ENCODE measurements at regions not wholly inside any gene's neighbourhood (a gene's known extent, or its start where the extent isn't known, plus 50 kb on each side); places are given as distances from the start of the nearest gene placed in this dataset.

DNA sequence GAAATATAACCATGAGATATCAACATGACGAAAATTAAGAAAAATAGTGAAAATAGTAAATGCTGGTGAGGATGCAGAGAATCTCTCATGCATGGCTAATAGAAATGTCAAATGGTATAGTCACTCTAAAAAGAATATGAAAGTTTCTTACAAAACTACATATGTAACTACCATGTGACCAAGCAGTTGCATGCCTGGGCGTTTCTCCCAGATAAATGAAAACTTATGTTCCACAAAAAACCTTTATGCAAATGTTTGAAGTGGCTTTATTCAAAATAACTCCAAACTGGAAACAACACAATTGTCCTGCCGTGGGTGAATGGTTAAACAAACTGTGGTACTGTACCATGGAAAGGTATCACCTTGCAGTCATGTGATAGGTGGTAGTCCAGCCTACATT is 112.4 kb downstream of the HDGFL1 start:
- Mint-ChIP-seq H3K4me1 (0 out of 2 replicates have a peak, but pooled peaks cover 4% of the 10 kb centered on the region), H3K9me3 (0 out of 2 replicates have a peak, but pooled peaks cover 11% of the 10 kb centered on the region), H3K4me3 (no peak overlapping the region), H3K27ac (no peak overlapping the region), H3K27me3 (ENCODE audit: low read depth) (no peaks in the 10 kb centered on the region), H3K36me3 (no peaks in the 10 kb centered on the region)
- ATAC-seq (no peak), DNase-seq (ENCODE audit: low spot score) (no peak)
- TF ChIP-seq TP53 (CRISPR knock-in tag; IDR thresholded peaks at IDR 0.05), result no peak
- no peak for TF ChIP-seq CREB1 (CRISPR knock-in tag; IDR thresholded peaks at IDR 0.05)
- no peak for TF ChIP-seq SMAD4 (CRISPR knock-in tag; IDR thresholded peaks at IDR 0.05)
- no peak for TF ChIP-seq NFE2L1 (CRISPR knock-in tag; IDR thresholded peaks at IDR 0.05)
- TF ChIP-seq, protein P1, sequence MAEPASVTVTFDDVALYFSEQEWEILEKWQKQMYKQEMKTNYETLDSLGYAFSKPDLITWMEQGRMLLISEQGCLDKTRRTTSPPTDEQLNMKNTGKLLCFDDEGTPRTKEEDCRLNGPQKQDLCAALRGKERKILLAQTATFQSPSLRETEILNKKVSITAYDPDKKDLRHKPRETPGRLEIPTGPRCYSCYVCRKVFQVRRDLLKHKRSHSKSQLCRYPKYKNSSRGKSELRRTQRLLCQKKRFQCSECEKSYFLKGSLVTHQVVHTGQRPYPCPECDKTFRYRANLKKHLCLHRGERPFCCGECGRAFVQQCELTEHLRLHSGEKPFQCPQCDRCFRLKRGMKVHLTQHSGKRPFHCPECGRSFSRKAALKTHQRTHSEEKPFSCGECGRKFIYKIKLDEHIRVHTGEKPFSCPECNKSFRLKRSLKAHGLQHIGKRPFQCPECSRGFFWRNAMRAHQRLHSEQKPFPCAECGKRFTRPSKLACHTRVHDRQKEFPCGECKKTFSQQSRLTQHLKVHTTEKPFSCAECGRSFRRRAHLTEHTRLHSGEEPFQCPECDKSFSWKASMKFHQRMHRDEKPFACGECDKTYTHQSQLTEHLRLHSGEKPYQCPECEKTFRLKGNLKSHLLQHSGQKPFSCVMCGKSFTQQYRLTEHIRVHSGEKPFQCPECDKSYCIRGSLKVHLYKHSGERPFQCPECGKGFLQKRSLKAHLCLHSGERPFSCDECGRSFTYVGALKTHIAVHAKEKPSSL (CRISPR knock-in tag; conservative IDR thresholded peaks at IDR 0.05), result no peak
- no peak for TF ChIP-seq ZNF396 (CRISPR knock-in tag; IDR thresholded peaks at IDR 0.05; ENCODE audit: borderline replicate concordance)
- TF ChIP-seq, protein P2, sequence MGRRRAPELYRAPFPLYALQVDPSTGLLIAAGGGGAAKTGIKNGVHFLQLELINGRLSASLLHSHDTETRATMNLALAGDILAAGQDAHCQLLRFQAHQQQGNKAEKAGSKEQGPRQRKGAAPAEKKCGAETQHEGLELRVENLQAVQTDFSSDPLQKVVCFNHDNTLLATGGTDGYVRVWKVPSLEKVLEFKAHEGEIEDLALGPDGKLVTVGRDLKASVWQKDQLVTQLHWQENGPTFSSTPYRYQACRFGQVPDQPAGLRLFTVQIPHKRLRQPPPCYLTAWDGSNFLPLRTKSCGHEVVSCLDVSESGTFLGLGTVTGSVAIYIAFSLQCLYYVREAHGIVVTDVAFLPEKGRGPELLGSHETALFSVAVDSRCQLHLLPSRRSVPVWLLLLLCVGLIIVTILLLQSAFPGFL (CRISPR knock-in tag; IDR thresholded peaks at IDR 0.05; ENCODE audit: borderline replicate concordance), result no peak
- no peak for TF ChIP-seq KAT7 (CRISPR knock-in tag; IDR thresholded peaks at IDR 0.05; ENCODE audit: borderline replicate concordance)
- TF ChIP-seq TEAD1 (CRISPR knock-in tag; IDR thresholded peaks at IDR 0.05), result no peak
- ChIA-PET CTCF (no interaction called here), POLR2A (interaction anchor here (0.6 kb wide), 1 partner anchor 1954 kb away, joined by 3 read pairs; no protein-coding TSS in a partner anchor)

DNA sequence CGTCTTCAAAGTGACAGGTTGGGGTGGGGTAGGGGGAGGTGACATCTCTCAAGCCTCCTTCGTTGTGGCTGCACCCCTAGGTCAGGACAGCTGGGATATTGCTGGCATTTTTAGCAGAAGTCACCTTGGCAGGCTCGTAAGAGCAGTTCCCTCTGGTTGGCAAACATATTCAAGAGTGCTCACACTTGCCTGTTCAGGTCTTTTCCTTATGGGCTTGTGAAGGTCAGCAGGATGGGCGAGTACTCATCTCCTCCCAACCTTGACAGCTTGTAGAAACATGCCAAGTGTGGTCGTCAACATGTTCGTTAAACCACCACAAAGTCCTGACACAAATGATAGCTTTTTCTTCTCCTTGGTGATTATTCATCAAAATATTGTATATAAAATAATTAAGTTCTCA is 113.6 kb downstream of the HDGFL1 start:
- CTCF ChIA-PET, result no interaction called here
- no peak overlapping the region for H3K27ac Mint-ChIP-seq
- POLR2A ChIA-PET, result no interaction called here
- no peak for DNase-seq (ENCODE audit: low spot score)
- H3K36me3 Mint-ChIP-seq, result no peaks in the 10 kb centered on the region
- 0 out of 2 replicates have a peak, but pooled peaks cover 11% of the 10 kb centered on the region for H3K9me3 Mint-ChIP-seq
- no peak for ATAC-seq
- no peaks in the 10 kb centered on the region for H3K27me3 Mint-ChIP-seq (ENCODE audit: low read depth)
- H3K4me1 Mint-ChIP-seq, result 0 out of 2 replicates have a peak, but pooled peaks cover 4% of the 10 kb centered on the region
- no peak overlapping the region for H3K4me3 Mint-ChIP-seq
- no peak for TF ChIP-seq SMAD4 (CRISPR knock-in tag; IDR thresholded peaks at IDR 0.05)
- TF ChIP-seq, protein P3, sequence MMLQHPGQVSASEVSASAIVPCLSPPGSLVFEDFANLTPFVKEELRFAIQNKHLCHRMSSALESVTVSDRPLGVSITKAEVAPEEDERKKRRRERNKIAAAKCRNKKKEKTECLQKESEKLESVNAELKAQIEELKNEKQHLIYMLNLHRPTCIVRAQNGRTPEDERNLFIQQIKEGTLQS (CRISPR knock-in tag; conservative IDR thresholded peaks at IDR 0.05), result no peak
- no peak for TF ChIP-seq GRHL2 (CRISPR knock-in tag; IDR thresholded peaks at IDR 0.05; ENCODE audit: insufficient replicate concordance, severe bottlenecking)
- TF ChIP-seq NR3C1 (CRISPR knock-in tag; conservative IDR thresholded peaks at IDR 0.05; ENCODE audit: low read depth), result no peak
- no peak for TF ChIP-seq HMGA2 (CRISPR knock-in tag; IDR thresholded peaks at IDR 0.05)
- no peak for TF ChIP-seq EMX1 (CRISPR knock-in tag; IDR thresholded peaks at IDR 0.05)
- no peak for TF ChIP-seq ZNF317 (CRISPR knock-in tag; IDR thresholded peaks at IDR 0.05; ENCODE audit: borderline replicate concordance, low read depth)
- TF ChIP-seq ZNF671 (CRISPR knock-in tag; IDR thresholded peaks at IDR 0.05), result no peak
- no peak for TF ChIP-seq TEAD1 (CRISPR knock-in tag; IDR thresholded peaks at IDR 0.05)
- TF ChIP-seq, protein P4, sequence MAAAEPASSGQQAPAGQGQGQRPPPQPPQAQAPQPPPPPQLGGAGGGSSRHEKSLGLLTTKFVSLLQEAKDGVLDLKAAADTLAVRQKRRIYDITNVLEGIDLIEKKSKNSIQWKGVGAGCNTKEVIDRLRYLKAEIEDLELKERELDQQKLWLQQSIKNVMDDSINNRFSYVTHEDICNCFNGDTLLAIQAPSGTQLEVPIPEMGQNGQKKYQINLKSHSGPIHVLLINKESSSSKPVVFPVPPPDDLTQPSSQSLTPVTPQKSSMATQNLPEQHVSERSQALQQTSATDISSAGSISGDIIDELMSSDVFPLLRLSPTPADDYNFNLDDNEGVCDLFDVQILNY (CRISPR knock-in tag; IDR thresholded peaks at IDR 0.05), result no peak
- no peak for TF ChIP-seq SP1 (CRISPR knock-in tag; conservative IDR thresholded peaks at IDR 0.05)

DNA sequence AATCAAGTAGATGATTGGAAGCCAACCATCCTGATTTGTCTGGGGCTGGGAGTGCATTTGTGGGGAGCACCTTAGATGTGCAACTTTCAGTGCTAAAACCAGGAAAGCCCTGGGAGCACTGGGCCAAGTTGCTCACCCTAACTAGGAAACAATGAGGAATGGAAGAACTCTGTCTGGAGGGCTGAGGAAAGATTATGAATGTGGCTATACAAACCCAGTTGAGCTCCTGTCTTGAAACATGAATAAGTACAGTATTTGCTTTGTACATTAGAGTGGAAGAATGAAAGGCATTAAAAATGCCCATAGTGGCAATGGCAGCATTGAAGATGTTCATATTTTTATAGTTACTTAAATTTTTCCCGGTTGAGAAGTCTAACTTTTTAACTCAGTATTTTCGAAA is 121.1 kb downstream of the HDGFL1 start:
- DNase-seq (ENCODE audit: low spot score) (no peak), ATAC-seq (no peak)
- Mint-ChIP-seq H3K4me3 (no peak overlapping the region), H3K27ac (no peak overlapping the region), H3K36me3 (peaks cover 4% of the 10 kb centered on the region; the same call in 1 of the 2 replicates), H3K4me1 (no peaks in the 10 kb centered on the region), H3K27me3 (ENCODE audit: low read depth) (no peaks in the 10 kb centered on the region), H3K9me3 (peaks cover 6% of the 10 kb centered on the region)
- CTCF ChIA-PET, result no interaction called here
- POLR2A ChIA-PET, result no interaction called here
- TF ChIP-seq, protein P5, sequence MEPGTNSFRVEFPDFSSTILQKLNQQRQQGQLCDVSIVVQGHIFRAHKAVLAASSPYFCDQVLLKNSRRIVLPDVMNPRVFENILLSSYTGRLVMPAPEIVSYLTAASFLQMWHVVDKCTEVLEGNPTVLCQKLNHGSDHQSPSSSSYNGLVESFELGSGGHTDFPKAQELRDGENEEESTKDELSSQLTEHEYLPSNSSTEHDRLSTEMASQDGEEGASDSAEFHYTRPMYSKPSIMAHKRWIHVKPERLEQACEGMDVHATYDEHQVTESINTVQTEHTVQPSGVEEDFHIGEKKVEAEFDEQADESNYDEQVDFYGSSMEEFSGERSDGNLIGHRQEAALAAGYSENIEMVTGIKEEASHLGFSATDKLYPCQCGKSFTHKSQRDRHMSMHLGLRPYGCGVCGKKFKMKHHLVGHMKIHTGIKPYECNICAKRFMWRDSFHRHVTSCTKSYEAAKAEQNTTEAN (CRISPR knock-in tag; IDR thresholded peaks at IDR 0.05), result no peak
- TF ChIP-seq, protein P6, sequence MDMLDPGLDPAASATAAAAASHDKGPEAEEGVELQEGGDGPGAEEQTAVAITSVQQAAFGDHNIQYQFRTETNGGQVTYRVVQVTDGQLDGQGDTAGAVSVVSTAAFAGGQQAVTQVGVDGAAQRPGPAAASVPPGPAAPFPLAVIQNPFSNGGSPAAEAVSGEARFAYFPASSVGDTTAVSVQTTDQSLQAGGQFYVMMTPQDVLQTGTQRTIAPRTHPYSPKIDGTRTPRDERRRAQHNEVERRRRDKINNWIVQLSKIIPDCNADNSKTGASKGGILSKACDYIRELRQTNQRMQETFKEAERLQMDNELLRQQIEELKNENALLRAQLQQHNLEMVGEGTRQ (CRISPR knock-in tag; IDR thresholded peaks at IDR 0.05), result no peak
- TF ChIP-seq NFYB (CRISPR knock-in tag; conservative IDR thresholded peaks at IDR 0.05; ENCODE audit: low read depth) (no peak), NFATC4 (CRISPR knock-in tag; IDR thresholded peaks at IDR 0.05) (no peak), TCF7 (CRISPR knock-in tag; IDR thresholded peaks at IDR 0.05; ENCODE audit: low read depth) (no peak), ESRRA (CRISPR knock-in tag; IDR thresholded peaks at IDR 0.05; ENCODE audit: borderline replicate concordance) (no peak)
- TF ChIP-seq, protein P7, sequence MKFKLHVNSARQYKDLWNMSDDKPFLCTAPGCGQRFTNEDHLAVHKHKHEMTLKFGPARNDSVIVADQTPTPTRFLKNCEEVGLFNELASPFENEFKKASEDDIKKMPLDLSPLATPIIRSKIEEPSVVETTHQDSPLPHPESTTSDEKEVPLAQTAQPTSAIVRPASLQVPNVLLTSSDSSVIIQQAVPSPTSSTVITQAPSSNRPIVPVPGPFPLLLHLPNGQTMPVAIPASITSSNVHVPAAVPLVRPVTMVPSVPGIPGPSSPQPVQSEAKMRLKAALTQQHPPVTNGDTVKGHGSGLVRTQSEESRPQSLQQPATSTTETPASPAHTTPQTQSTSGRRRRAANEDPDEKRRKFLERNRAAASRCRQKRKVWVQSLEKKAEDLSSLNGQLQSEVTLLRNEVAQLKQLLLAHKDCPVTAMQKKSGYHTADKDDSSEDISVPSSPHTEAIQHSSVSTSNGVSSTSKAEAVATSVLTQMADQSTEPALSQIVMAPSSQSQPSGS (CRISPR knock-in tag; IDR thresholded peaks at IDR 0.05; ENCODE audit: borderline replicate concordance, low read depth), result no peak
